Skeletal muscle satellite cell (primary cell): ENCODE measurements at regions not wholly inside any gene's neighbourhood (a gene's known extent, or its start where the extent isn't known, plus 50 kb on each side); places are given as distances from the start of the nearest gene placed in this dataset.

Experiments
- H3K27me3 ChIP-seq: 2 replicates; pipeline ENCODE4 v1.7.0; 2013; ENCODE audit warnings: low read length; ENCODE audit not compliant: control insufficient read depth, insufficient read depth
- H3K36me3 ChIP-seq: 2 replicates; pipeline ENCODE4 v1.7.0; 2013; ENCODE audit warnings: mild to moderate bottlenecking, control low read depth, low read length; ENCODE audit not compliant: insufficient read depth
- H3K4me1 ChIP-seq: 2 replicates; pipeline ENCODE4 v1.7.0; 2013; ENCODE audit warnings: low read length; ENCODE audit not compliant: control insufficient read depth, insufficient read depth
- H3K4me2 ChIP-seq: 2 replicates; pipeline ENCODE4 v1.7.0; 2013; ENCODE audit warnings: mild to moderate bottlenecking, low read length
- H3K4me3 ChIP-seq: 2 replicates; pipeline ENCODE4 v1.7.0; 2013; ENCODE audit warnings: low read length
- H3K9ac ChIP-seq: 2 replicates; pipeline ENCODE4 v1.7.0; 2013; ENCODE audit warnings: mild to moderate bottlenecking, low read depth, low read length, moderate library complexity
- H3K9me3 ChIP-seq: replicated peaks from 2 replicates; pipeline ENCODE4 v1.7.0; 2013; ENCODE audit warnings: mild to moderate bottlenecking, control low read depth, low read length

- H3K4me2 ChIP-seq, result no peak overlapping the region
- no peak overlapping the region for H3K9ac ChIP-seq
- no peak overlapping the region for H3K4me3 ChIP-seq
- no peaks in the 10 kb centered on the region for H3K9me3 ChIP-seq
- no peaks in the 10 kb centered on the region for H3K36me3 ChIP-seq
- peaks cover 53% of the 10 kb centered on the region for H3K27me3 ChIP-seq
- H3K4me1 ChIP-seq, result no peaks in the 10 kb centered on the region
Measured at GRCh38 chr4:1508161-1509160, 102.2 kb upstream of the NKX1-1 start.

- no peaks in the 10 kb centered on the region for H3K4me1 ChIP-seq
- no peak overlapping the region for H3K4me3 ChIP-seq
- no peaks in the 10 kb centered on the region for H3K36me3 ChIP-seq
- no peak overlapping the region for H3K9ac ChIP-seq
- H3K27me3 ChIP-seq, result peaks cover 50% of the 10 kb centered on the region
- H3K9me3 ChIP-seq, result no peaks in the 10 kb centered on the region
- no peak overlapping the region for H3K4me2 ChIP-seq
Measured at GRCh38 chr4:1506956-1507721, 100.9 kb upstream of the NKX1-1 start.

- Histone ChIP-seq H3K4me3 (no peak overlapping the region), H3K9me3 (no peaks in the 10 kb centered on the region), H3K27me3 (peaks cover 47% of the 10 kb centered on the region), H3K4me1 (no peaks in the 10 kb centered on the region), H3K4me2 (no peak overlapping the region), H3K36me3 (no peaks in the 10 kb centered on the region), H3K9ac (no peak overlapping the region)
Measured at GRCh38 chr4:1505511-1506460, 99.5 kb upstream of the NKX1-1 start.

- Histone ChIP-seq H3K9me3 (no peaks in the 10 kb centered on the region), H3K4me1 (no peaks in the 10 kb centered on the region), H3K4me3 (no peak overlapping the region), H3K27me3 (peaks cover 39% of the 10 kb centered on the region), H3K9ac (no peak overlapping the region), H3K4me2 (no peak overlapping the region), H3K36me3 (no peaks in the 10 kb centered on the region)
Measured at GRCh38 chr4:1504595-1505500, 98.6 kb upstream of the NKX1-1 start.

- H3K36me3 ChIP-seq, result no peaks in the 10 kb centered on the region
- peaks cover 32% of the 10 kb centered on the region for H3K27me3 ChIP-seq
- H3K4me2 ChIP-seq, result no peak overlapping the region
- H3K4me1 ChIP-seq, result no peaks in the 10 kb centered on the region
- no peaks in the 10 kb centered on the region for H3K9me3 ChIP-seq
- no peak overlapping the region for H3K4me3 ChIP-seq
- no peak overlapping the region for H3K9ac ChIP-seq
Measured at GRCh38 chr4:1503583-1504471, 97.6 kb upstream of the NKX1-1 start.

GRCh38 chr4:1502976-1503375 is 96.7 kb upstream of the NKX1-1 start:
- Histone ChIP-seq H3K36me3 (no peaks in the 10 kb centered on the region), H3K27me3 (peaks cover 28% of the 10 kb centered on the region), H3K4me1 (no peaks in the 10 kb centered on the region), H3K4me2 (no peak overlapping the region), H3K9me3 (no peaks in the 10 kb centered on the region), H3K9ac (no peak overlapping the region), H3K4me3 (no peak overlapping the region)

GRCh38 chr4:1502501-1502886 is 96.3 kb upstream of the NKX1-1 start:
- peaks cover 23% of the 10 kb centered on the region for H3K27me3 ChIP-seq
- H3K9ac ChIP-seq, result no peak overlapping the region
- H3K36me3 ChIP-seq, result no peaks in the 10 kb centered on the region
- H3K9me3 ChIP-seq, result no peaks in the 10 kb centered on the region
- no peak overlapping the region for H3K4me2 ChIP-seq
- no peaks in the 10 kb centered on the region for H3K4me1 ChIP-seq
- no peak overlapping the region for H3K4me3 ChIP-seq

GRCh38 chr4:1501754-1502500 is 95.7 kb upstream of the NKX1-1 start:
- Histone ChIP-seq H3K9me3 (no peaks in the 10 kb centered on the region), H3K9ac (no peak overlapping the region), H3K36me3 (no peaks in the 10 kb centered on the region), H3K4me3 (no peak overlapping the region), H3K27me3 (peaks cover 18% of the 10 kb centered on the region), H3K4me1 (no peaks in the 10 kb centered on the region), H3K4me2 (no peak overlapping the region)

GRCh38 chr4:1500966-1501753 is 94.9 kb upstream of the NKX1-1 start:
- Histone ChIP-seq H3K9me3 (no peaks in the 10 kb centered on the region), H3K27me3 (peaks cover 18% of the 10 kb centered on the region), H3K4me2 (no peak overlapping the region), H3K36me3 (no peaks in the 10 kb centered on the region), H3K4me1 (no peaks in the 10 kb centered on the region), H3K9ac (no peak overlapping the region), H3K4me3 (no peak overlapping the region)
